ENCODE measurements at regions not wholly inside any gene's neighbourhood (a gene's known extent, or its start where the extent isn't known, plus 50 kb on each side); places are given as distances from the start of the nearest gene placed in this dataset.
A peak's percentile ranks its signal among the peaks of the same experiment; 100 is the strongest.
"Not testable (repeated sequence)": the region's sequence is repeated elsewhere in the genome, so short reads cannot be mapped to it uniquely, and the experiment has no call there.

- DNase-seq (ENCODE audit: low read depth), result no peak
Observed at GRCh38 chr7:121563177-121563576, 167.1 kb upstream of the FAM3C start.

DNA sequence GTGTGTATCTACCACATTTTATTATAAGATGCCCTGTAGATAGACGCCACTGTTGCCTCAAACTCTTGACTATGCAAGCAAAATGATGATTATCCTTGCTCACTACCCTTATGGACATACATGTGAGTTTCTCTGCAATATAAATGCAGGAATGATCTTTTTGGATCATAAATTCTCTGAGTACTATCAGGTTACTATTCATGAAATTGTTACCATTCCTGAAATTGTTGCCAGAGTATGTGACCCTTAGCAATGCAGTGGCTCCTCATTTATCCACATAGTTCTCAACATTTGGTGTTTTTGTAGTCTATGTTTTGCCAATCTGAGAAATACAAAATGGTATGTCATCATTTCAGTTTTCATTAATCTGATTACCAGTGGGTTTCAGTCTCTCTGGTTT lies 166.2 kb upstream of the FAM3C start:
- DNase-seq (ENCODE audit: low read depth), result no peak

GRCh38 chr7:121561717-121562116 lies 165.6 kb upstream of the FAM3C start:
- DNase-seq (ENCODE audit: low read depth), result no peak

DNA sequence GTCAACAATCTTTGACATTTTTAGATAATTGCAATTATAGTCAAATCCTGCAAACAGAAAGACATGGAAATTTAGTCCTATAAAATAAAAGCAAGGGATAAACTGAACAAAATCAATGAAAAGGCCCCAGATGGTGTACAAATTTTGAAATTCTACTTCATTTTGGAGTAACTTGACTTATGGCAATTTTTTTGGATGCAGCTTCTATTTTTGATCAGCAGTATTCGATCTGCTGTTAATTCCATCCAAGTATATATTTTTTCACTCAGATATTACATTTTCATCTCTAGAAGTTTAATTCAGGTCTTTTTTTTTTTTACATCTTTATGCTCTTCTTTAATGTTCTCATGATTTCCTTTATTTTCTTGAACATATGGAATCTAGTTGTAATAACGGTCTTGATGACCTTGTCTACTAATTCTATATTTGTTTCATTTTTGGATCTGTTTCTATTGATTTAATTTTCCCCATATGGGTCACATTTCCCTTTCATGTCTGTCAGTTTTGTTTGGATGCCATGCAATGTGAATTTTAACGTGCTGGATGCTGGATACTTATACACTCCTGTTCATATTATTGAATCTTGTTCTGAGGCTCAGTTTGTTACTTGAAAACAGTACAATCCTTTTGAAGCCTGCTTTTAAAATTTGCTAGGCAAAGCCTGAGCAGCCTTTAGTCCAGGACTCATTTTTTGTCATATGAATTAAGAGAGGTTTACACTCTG lies 164.3 kb upstream of the FAM3C start:
- no peak for DNase-seq (ENCODE audit: low read depth)

- DNase-seq (ENCODE audit: low read depth), result no peak
Observed at GRCh38 chr7:121558288-121558687, 162.2 kb upstream of the FAM3C start.

- no peak for DNase-seq (ENCODE audit: low read depth)
Observed at GRCh38 chr7:121557034-121557892, 161.2 kb upstream of the FAM3C start.

DNA sequence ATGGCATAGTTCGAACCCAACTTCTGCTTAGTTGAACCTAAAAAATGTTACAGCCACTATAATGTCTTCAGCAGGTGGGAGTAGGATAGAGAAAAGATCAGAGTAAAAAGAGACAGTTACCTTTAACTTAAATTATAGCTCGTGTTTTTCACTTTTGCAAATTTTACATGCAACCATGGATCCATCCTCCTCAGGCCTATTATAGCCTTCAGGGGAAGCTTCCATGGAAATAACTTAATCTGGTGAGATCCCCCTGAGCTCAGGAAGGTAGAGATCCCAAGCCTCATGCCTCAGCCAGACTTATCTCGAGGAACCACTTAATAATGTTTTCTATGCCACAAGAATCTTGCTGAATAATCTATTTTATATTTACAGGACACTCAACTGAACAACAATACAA lies 159.4 kb upstream of the FAM3C start:
- DNase-seq (ENCODE audit: low read depth), result no peak

- peak; percentile 2 for DNase-seq (ENCODE audit: low read depth)
Observed at GRCh38 chr7:121547544-121548092, 151.5 kb upstream of the FAM3C start.

DNA sequence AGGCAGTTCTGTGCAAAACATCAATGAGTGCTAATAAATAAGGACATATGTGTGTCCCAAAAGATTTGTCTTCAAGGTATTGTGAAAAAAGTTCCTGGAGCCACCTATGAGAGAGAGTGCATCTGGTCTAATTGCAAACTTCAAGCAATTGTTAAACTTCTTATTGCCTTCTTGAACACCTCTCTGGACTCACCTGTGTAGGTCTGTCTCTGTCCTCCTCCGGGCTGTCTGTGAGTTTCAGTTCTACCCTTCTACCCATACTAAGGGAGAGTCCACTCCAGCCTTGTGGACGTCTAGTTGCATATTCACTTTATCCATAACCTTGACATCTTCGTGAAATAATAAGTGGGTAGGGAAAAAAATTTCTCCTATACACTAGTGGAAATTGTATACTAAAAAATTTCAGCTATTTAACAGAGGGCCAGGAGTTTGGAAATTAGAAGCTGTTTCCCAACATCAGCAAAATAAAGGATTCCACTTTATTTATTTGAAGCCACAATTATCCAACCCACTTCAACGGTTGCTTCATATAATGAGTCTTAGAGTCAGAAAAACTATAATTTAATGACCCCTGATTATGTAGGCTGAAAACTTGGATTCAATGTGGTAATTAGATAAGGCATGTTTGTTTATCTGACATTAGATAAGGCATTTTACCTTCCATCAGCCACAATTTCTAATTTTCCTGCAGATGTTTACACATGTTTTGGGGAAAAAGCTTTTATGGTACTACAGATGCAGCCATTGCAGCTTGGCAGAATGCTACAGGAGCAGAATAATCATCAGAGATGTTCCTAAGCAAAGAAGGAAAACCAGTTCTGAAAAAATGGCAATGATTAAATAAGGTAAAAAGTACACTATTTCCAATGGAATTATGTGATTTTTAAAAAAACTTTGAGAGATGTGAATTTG lies 150.8 kb upstream of the FAM3C start:
- no peak for DNase-seq (ENCODE audit: low read depth)

- no peak for DNase-seq (ENCODE audit: low read depth)
Observed at GRCh38 chr7:121545418-121545817, 149.3 kb upstream of the FAM3C start.

DNA sequence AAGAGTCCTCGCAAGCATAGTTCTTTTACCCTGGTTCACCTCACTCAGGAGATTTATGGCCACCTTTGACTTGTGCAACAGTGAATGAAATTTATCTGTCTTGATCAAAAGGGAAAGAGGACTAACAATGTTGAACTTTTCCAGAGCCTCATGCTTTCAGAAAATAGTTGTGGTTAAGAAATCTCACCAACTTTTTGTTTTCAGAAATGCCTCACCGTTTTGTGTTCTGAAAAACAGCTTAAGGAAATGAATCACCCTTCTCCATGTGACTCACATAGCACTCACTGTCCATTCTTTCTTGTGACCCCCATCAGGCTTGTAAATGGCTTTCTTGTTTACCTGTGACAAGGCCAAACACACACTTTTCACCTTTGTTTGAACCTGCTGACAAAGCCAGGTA lies 148.6 kb upstream of the FAM3C start:
- no peak for DNase-seq (ENCODE audit: low read depth)

DNA sequence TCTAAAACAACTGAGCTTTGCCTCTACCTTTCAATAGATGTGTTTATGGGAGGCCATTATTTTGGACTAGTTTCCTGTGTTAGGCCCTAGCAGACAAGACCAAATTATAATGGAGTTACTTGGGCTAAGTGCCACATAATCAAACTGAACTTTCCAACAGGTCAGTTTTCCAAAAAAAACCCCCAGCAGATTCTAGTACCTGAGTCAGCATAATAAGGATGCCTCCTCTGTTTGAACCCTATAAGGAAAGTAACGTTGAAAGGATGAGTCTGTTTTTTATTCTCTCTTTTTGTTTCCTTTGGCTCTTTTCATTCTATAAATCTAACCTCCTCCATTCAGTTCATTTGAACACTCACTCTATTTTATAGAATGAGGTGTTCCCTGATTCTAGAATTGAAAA lies 148.1 kb upstream of the FAM3C start:
- no peak for DNase-seq (ENCODE audit: low read depth)

- DNase-seq (ENCODE audit: low read depth), result no peak
Observed at GRCh38 chr7:121541457-121541856, 145.3 kb upstream of the FAM3C start.

- no peak for DNase-seq (ENCODE audit: low read depth)
Observed at GRCh38 chr7:121540138-121540537, 144.0 kb upstream of the FAM3C start.

DNA sequence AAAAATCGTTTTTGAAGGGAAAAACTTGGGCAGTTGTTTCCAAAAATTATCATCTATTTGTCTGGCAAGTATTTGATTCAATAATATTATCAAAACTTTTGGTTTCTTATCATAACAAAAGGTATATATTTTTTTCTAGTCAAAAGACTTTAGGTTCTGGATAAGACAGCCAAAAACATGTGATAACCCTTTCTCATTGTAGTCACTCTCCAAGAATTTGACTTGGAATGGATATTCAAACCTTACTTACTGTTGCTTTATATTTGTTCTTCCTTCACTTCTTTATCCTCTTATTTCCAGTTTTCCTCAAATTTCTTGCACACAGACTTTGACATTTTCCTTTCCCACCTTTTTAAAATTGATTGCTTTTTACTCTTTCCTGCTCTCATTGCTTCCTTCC lies 140.9 kb upstream of the FAM3C start:
- DNase-seq (ENCODE audit: low read depth), result no peak

DNA sequence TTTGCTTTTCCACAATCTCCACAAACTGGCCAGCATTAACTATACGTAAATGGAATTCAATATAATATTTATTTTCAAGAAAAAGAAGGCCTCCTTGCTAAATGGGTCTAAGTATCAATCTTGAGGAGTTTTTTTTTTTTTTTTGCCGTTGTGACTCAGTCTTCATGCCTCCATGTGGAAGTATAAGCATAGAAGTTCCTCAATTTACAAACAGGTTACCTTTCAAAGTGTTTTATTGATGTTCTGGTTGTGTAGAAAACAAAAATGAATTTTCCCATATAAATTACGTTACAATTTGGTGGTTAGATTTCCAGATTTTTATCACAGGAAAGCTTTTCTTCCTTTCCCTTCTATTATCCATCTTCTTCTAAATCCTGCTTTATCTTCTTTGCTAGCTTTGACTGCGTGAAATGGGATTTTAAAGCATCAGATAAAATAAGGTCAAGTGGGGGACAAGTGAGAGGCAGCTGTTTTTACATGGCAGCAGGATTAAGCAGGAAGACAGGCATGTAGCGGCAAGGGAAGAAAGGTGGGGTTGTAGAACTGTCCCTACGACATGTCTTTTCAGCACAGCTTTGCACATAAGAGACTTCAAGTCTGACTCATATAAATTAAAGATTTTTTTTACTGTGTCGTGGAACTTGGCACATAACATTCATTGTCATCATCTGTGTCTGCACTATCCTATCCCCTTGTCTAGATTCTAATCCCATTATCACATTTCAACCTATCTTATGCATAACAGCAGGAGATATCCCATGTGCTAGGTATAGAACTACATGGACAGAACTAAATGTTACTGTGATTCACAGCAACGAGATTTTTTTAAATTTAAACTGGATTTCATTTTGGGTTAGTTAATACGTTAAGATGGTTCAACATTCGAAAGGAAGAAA lies 135.3 kb upstream of the FAM3C start:
- no peak for DNase-seq (ENCODE audit: low read depth)

DNA sequence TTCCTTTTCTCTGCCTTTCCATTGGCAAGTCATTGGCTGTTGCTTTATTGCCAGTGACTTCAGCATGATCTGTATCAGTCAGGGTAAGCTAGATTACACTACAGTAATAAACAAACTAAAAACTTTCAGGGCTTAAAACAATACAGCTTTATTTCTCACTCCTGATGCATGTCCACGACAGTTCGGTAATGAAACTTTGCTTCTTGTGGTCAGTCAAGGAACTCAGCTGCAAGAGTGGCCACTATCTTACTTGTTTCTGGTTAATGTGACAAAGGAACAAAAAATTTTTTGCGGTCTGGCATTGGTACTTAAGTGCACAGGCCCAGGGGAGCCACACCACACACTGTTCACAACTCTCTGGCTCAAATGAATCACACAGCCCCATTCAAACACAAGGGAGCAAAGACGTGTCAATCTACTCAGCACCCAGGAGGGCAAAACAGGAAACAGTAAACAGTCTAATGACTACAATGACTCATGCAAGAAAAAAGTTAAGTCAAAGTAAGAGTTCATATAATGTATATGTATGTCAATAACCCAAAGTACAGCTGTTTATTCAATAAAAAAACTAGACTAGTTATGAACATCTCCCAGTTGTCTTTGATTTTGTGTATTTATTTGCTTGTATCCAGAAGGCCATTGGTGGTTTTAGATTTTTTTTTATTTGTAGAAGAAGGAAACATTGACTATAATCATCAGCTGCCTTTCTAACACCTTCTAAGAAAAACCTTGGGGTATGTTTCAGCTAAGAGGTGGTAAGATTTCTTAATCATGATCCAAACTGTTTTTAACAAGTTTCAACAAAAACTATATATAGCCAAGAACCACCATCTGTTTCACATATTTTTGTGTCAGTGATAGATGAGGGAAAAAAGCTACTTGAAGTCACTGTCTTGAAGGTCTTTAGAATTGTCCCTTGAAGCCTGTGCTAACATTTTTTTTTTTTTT lies 134.4 kb upstream of the FAM3C start:
- DNase-seq (ENCODE audit: low read depth), result no peak

DNA sequence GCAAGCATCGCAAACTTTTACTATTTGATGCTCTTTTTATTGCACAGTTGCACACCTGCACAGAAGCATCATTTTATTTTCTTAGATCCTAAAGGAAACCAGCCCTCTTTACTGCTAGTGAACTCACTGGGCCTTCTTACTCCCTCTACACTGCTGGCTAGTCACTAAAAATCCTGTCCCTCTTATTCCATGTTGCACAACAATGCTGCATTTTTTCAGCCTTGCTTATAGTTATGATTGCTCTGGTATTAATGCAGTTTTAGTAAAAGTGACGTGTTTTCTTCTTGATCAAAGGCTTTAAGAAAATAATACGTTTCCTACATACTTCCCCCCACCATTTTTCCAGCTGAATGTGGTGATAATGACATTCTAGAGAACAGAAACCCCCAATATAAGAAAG lies 132.9 kb upstream of the FAM3C start:
- DNase-seq (ENCODE audit: low read depth), result no peak

- DNase-seq (ENCODE audit: low read depth), result not testable (repeated sequence)
Observed at GRCh38 chr7:121526210-121526609, 130.1 kb upstream of the FAM3C start.
